ENCODE measurements at regions not wholly inside any gene's neighbourhood (a gene's known extent, or its start where the extent isn't known, plus 50 kb on each side); places are given as distances from the start of the nearest gene placed in this dataset.
"Not testable (repeated sequence)": the region's sequence is repeated elsewhere in the genome, so short reads cannot be mapped to it uniquely, and the experiment has no call there.

- H3K4me3 ChIP-seq (ENCODE audit: low read length), result no peak overlapping the region
- H3K4me1 ChIP-seq (ENCODE audit: low read length), result no peaks in the 10 kb centered on the region
- no peaks in the 10 kb centered on the region for H3K9me3 ChIP-seq (replicated peaks; ENCODE audit: insufficient read depth, low read length)
- H3K9me2 ChIP-seq (replicated peaks; ENCODE audit: insufficient read depth, low read length), result no peaks in the 10 kb centered on the region
- H3K9ac ChIP-seq (ENCODE audit: low read length), result no peak overlapping the region
- no peak overlapping the region for H3K4me2 ChIP-seq (ENCODE audit: low read depth, low read length)
- no peaks in the 10 kb centered on the region for H3F3A ChIP-seq (ENCODE audit: insufficient read depth, low read length)
- no peak overlapping the region for H2AFZ ChIP-seq (ENCODE audit: low read length)
- no peaks in the 10 kb centered on the region for H3K79me2 ChIP-seq (ENCODE audit: low read length)
- H3K27me3 ChIP-seq (replicated peaks; ENCODE audit: insufficient read depth, low read length), result no peaks in the 10 kb centered on the region
- no peak for DNase-seq
- TF ChIP-seq EZH2 (optimal IDR thresholded peaks at IDR 0.05; ENCODE audit: low read depth, low read length) (no peak), EZH2phosphoT487 (IDR thresholded peaks at IDR 0.05; ENCODE audit: low read length) (no peak)
- TF ChIP-seq, protein P1, sequence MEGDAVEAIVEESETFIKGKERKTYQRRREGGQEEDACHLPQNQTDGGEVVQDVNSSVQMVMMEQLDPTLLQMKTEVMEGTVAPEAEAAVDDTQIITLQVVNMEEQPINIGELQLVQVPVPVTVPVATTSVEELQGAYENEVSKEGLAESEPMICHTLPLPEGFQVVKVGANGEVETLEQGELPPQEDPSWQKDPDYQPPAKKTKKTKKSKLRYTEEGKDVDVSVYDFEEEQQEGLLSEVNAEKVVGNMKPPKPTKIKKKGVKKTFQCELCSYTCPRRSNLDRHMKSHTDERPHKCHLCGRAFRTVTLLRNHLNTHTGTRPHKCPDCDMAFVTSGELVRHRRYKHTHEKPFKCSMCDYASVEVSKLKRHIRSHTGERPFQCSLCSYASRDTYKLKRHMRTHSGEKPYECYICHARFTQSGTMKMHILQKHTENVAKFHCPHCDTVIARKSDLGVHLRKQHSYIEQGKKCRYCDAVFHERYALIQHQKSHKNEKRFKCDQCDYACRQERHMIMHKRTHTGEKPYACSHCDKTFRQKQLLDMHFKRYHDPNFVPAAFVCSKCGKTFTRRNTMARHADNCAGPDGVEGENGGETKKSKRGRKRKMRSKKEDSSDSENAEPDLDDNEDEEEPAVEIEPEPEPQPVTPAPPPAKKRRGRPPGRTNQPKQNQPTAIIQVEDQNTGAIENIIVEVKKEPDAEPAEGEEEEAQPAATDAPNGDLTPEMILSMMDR (IDR thresholded peaks at IDR 0.05; ENCODE audit: low read length), result no peak
- no peaks in the 10 kb centered on the region for H4K20me1 ChIP-seq (ENCODE audit: insufficient read depth, low read length)
- H3K36me3 ChIP-seq (replicated peaks; ENCODE audit: insufficient read depth, low read length), result no peaks in the 10 kb centered on the region
- no peak overlapping the region for H3K27ac ChIP-seq (ENCODE audit: low read length)
These were observed 170.0 kb upstream of the SLC16A7 start for GRCh38 chr12:59425798-59426197.

DNA sequence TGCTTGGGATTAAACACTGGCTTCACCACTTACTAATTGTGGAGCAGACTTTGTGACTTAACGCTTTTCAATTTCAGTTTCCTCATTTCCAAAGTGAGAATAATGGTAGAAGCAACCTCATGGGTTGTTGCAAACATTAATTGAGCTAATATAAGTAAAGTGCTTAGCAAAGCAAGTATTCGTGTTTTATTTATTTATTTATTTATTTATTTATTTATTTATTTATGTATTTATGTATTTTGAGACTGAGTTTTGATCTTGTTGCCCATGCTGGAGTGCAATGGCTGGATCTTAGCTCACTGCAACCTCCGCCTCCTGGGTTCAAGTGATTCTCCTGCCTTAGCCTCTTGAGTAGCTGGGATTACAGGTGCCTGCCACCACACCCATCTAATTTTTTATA lies 171.2 kb upstream of the SLC16A7 start:
- not testable (repeated sequence) for H4K20me1 ChIP-seq (ENCODE audit: insufficient read depth, low read length); H3F3A ChIP-seq (ENCODE audit: insufficient read depth, low read length); H3K27ac ChIP-seq (ENCODE audit: low read length); DNase-seq; H3K27me3 ChIP-seq (replicated peaks; ENCODE audit: insufficient read depth, low read length); H3K36me3 ChIP-seq (replicated peaks; ENCODE audit: insufficient read depth, low read length); H3K9ac ChIP-seq (ENCODE audit: low read length); H3K4me1 ChIP-seq (ENCODE audit: low read length); H3K9me2 ChIP-seq (replicated peaks; ENCODE audit: insufficient read depth, low read length); H3K79me2 ChIP-seq (ENCODE audit: low read length); H2AFZ ChIP-seq (ENCODE audit: low read length); H3K9me3 ChIP-seq (replicated peaks; ENCODE audit: insufficient read depth, low read length); H3K4me2 ChIP-seq (ENCODE audit: low read depth, low read length); H3K4me3 ChIP-seq (ENCODE audit: low read length)

DNA sequence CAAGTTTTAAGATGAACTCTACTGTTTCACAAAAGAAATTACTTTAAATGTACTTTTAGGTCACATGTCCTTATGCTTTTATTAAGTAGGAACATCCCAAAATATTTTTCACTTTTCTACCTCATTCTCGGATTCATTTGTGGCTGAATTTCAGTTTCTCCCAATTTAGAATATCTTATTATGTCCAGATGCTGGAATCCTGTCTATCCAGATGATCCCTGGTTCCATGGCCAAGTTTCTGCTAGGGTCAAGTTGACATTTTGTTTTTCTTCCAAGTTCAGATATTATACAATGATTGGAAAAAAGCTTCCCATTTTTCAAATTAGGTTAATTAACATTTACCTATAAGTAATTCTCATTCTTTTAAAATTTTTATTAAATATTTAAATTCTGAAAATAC lies 181.8 kb upstream of the SLC16A7 start:
- Histone ChIP-seq H3K36me3 (replicated peaks; ENCODE audit: insufficient read depth, low read length) (no peaks in the 10 kb centered on the region), H3K9ac (ENCODE audit: low read length) (no peak overlapping the region), H3F3A (ENCODE audit: insufficient read depth, low read length) (no peaks in the 10 kb centered on the region), H3K4me2 (ENCODE audit: low read depth, low read length) (no peak overlapping the region), H3K9me3 (replicated peaks; ENCODE audit: insufficient read depth, low read length) (no peaks in the 10 kb centered on the region), H3K27me3 (replicated peaks; ENCODE audit: insufficient read depth, low read length) (no peaks in the 10 kb centered on the region), H3K27ac (ENCODE audit: low read length) (no peak overlapping the region), H3K4me1 (ENCODE audit: low read length) (no peaks in the 10 kb centered on the region), H3K9me2 (replicated peaks; ENCODE audit: insufficient read depth, low read length) (no peaks in the 10 kb centered on the region), H3K79me2 (ENCODE audit: low read length) (no peaks in the 10 kb centered on the region), H2AFZ (ENCODE audit: low read length) (no peak overlapping the region), H4K20me1 (ENCODE audit: insufficient read depth, low read length) (no peaks in the 10 kb centered on the region), H3K4me3 (ENCODE audit: low read length) (no peak overlapping the region)
- TF ChIP-seq, protein P1 (IDR thresholded peaks at IDR 0.05; ENCODE audit: low read length), result no peak
- no peak for TF ChIP-seq EZH2phosphoT487 (IDR thresholded peaks at IDR 0.05; ENCODE audit: low read length)
- no peak for TF ChIP-seq EZH2 (optimal IDR thresholded peaks at IDR 0.05; ENCODE audit: low read depth, low read length)
- no peak for DNase-seq

DNA sequence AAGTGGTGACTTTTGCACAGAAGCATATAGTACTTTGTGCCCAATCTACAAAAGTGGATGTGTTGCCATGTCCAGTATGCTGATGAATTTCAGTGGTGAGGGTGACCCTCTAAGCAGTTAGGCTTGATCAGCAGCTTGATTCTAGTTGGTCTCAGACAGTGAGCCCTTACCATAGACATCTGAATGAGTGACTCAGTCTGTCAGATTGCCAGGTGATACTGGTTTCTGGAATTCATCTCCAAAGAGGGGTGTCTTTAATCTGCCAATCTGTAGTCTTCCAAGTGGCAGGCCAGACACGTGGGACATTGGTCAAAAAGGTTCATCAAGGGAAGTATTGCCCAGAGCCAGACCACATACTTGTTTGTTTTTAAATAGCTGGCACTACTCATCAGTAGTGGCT lies 187.4 kb upstream of the SLC16A7 start:
- no peaks in the 10 kb centered on the region for H3K79me2 ChIP-seq (ENCODE audit: low read length)
- H3K27me3 ChIP-seq (replicated peaks; ENCODE audit: insufficient read depth, low read length), result no peaks in the 10 kb centered on the region
- H3K36me3 ChIP-seq (replicated peaks; ENCODE audit: insufficient read depth, low read length), result no peaks in the 10 kb centered on the region
- no peak overlapping the region for H3K4me2 ChIP-seq (ENCODE audit: low read depth, low read length)
- peaks cover 8% of the 10 kb centered on the region for H3F3A ChIP-seq (ENCODE audit: insufficient read depth, low read length)
- H3K4me3 ChIP-seq (ENCODE audit: low read length), result no peak overlapping the region
- H3K9me2 ChIP-seq (replicated peaks; ENCODE audit: insufficient read depth, low read length), result no peaks in the 10 kb centered on the region
- TF ChIP-seq EZH2 (optimal IDR thresholded peaks at IDR 0.05; ENCODE audit: low read depth, low read length), result no peak
- TF ChIP-seq, protein P1 (IDR thresholded peaks at IDR 0.05; ENCODE audit: low read length), result no peak
- TF ChIP-seq EZH2phosphoT487 (IDR thresholded peaks at IDR 0.05; ENCODE audit: low read length), result no peak
- H4K20me1 ChIP-seq (ENCODE audit: insufficient read depth, low read length), result no peaks in the 10 kb centered on the region
- H3K9ac ChIP-seq (ENCODE audit: low read length), result no peak overlapping the region
- peaks cover 21% of the 10 kb centered on the region for H3K4me1 ChIP-seq (ENCODE audit: low read length)
- DNase-seq, result no peak
- no peak overlapping the region for H2AFZ ChIP-seq (ENCODE audit: low read length)
- no peaks in the 10 kb centered on the region for H3K9me3 ChIP-seq (replicated peaks; ENCODE audit: insufficient read depth, low read length)
- no peak overlapping the region for H3K27ac ChIP-seq (ENCODE audit: low read length)

Measured in MM.1S (cell line).